Hepatocyte (in vitro differentiated cells): ENCODE measurements at regions not wholly inside any gene's neighbourhood (a gene's known extent, or its start where the extent isn't known, plus 50 kb on each side); places are given as distances from the start of the nearest gene placed in this dataset.

ENCODE experiments used
- CTCF ChIP-seq: fragments of 200-600 bp; sonication (generic); IDR thresholded peaks from 2 replicates; pipeline ENCODE4 v1.5.1; 2016; ENCODE audit warnings: antibody characterized with exemption, mild to moderate bottlenecking; ENCODE audit not compliant: poor library complexity
- EZH2 ChIP-seq: fragments of 200-600 bp; sonication (generic); IDR thresholded peaks from 2 replicates; pipeline ENCODE4 v1.6.1; 2016; ENCODE audit warnings: antibody characterized with exemption, mild to moderate bottlenecking, borderline replicate concordance

- TF ChIP-seq CTCF (no peak), EZH2 (no peak)
These were observed 540.3 kb downstream of the PYDC2 start for GRCh38 chr3:192001218-192001617.
